HEK293T (cell line): ENCODE measurements at regions not wholly inside any gene's neighbourhood (a gene's known extent, or its start where the extent isn't known, plus 50 kb on each side); places are given as distances from the start of the nearest gene placed in this dataset.

ENCODE experiments used
- FOXA1 ChIP-seq: fragments of 450-650 bp; IDR thresholded peaks from 2 replicates; pipeline ENCODE4 v1.6.1; 2016; ENCODE audit warnings: mild to moderate bottlenecking
- FOXM1 ChIP-seq: fragments of 450-650 bp; IDR thresholded peaks from 2 replicates; pipeline ENCODE4 v1.6.1; 2017; ENCODE audit warnings: mild to moderate bottlenecking, borderline replicate concordance
- L3MBTL2 ChIP-seq: fragments of 450-650 bp; conservative IDR thresholded peaks from 2 replicates; pipeline ENCODE4 v1.6.1; 2016; ENCODE audit warnings: mild to moderate bottlenecking
- SUZ12 ChIP-seq: fragments of 450-650 bp; IDR thresholded peaks from 2 replicates; pipeline ENCODE4 v1.6.1; 2016; ENCODE audit warnings: mild to moderate bottlenecking

DNA sequence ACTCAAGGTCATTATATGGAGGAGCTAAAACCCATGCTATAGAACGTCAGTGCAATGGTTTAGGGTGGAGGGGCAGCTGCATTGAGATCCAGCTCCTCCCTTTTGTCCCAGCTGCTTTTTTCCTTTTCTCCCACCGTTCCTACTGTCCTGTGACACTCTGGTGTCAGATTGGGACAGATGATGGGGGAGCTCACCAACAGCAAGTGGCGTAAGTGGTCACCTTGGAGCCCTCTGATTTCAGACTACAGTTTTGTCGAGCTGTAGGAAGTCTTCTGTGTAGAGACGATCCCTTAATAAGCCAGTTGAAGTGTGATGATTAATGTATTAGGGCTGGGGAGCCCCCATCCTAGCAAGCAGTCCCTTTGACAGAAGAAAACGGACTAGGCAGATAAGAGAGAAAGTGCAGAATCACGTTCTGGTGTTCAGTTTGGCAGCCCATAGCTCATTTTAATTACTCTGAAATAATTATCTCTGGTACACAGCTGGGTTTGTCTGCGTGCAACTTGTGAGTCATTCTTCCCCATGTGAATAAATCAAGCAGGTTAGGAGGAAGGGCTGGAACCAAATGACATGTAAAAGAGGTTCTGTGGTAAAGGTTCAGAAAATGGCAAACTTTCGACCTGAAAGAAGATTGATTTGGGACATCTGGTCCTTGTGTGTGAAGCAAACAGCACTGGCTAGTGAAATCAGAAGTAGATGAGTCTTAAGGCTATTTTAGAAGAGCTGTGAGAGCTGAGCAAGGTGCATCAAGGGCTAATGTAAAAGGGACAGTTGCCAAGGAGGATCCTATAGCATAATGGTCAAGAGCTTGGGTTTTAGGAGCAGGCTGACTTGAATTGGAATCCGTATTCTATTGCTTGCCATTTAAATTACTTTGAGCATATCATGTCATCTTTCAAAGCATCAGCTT, 241.4 kb downstream of the EDEM1 start:
- TF ChIP-seq FOXA1, result no peak
- TF ChIP-seq FOXM1, result no peak
- no peak for TF ChIP-seq L3MBTL2
- TF ChIP-seq SUZ12, result no peak
